ENCODE measurements at regions not wholly inside any gene's neighbourhood (a gene's known extent, or its start where the extent isn't known, plus 50 kb on each side); places are given as distances from the start of the nearest gene placed in this dataset.
"Not testable (repeated sequence)": the region's sequence is repeated elsewhere in the genome, so short reads cannot be mapped to it uniquely, and the experiment has no call there.

- Mint-ChIP-seq H3K27ac (no peak overlapping the region), H3K4me1 (no peaks in the 10 kb centered on the region), H3K36me3 (no peaks in the 10 kb centered on the region), H3K9me3 (no peaks in the 10 kb centered on the region), H3K27me3 (no peaks in the 10 kb centered on the region), H3K4me3 (no peak overlapping the region)
Measured at GRCh38 chr10:71082960-71083715, 129.2 kb upstream of the UNC5B start.

GRCh38 chr10:71083716-71083975, 128.7 kb upstream of the UNC5B start:
- no peak overlapping the region for H3K27ac Mint-ChIP-seq
- H3K4me3 Mint-ChIP-seq = no peak overlapping the region
- no peaks in the 10 kb centered on the region for H3K36me3 Mint-ChIP-seq
- H3K4me1 Mint-ChIP-seq = no peaks in the 10 kb centered on the region
- H3K9me3 Mint-ChIP-seq = no peaks in the 10 kb centered on the region
- H3K27me3 Mint-ChIP-seq = no peaks in the 10 kb centered on the region

- no peaks in the 10 kb centered on the region for H3K36me3 Mint-ChIP-seq
- no peaks in the 10 kb centered on the region for H3K27me3 Mint-ChIP-seq
- no peak overlapping the region for H3K27ac Mint-ChIP-seq
- no peaks in the 10 kb centered on the region for H3K9me3 Mint-ChIP-seq
- no peak overlapping the region for H3K4me3 Mint-ChIP-seq
- H3K4me1 Mint-ChIP-seq = no peaks in the 10 kb centered on the region
Measured at GRCh38 chr10:71084061-71084817, 128.1 kb upstream of the UNC5B start.

GRCh38 chr10:71084818-71085126, 127.6 kb upstream of the UNC5B start:
- H3K36me3 Mint-ChIP-seq = no peaks in the 10 kb centered on the region
- H3K9me3 Mint-ChIP-seq = no peaks in the 10 kb centered on the region
- no peak overlapping the region for H3K27ac Mint-ChIP-seq
- no peaks in the 10 kb centered on the region for H3K27me3 Mint-ChIP-seq
- no peak overlapping the region for H3K4me3 Mint-ChIP-seq
- no peaks in the 10 kb centered on the region for H3K4me1 Mint-ChIP-seq

GRCh38 chr10:71085689-71086438, 126.5 kb upstream of the UNC5B start:
- H3K27ac Mint-ChIP-seq = no peak overlapping the region
- H3K9me3 Mint-ChIP-seq = no peaks in the 10 kb centered on the region
- H3K36me3 Mint-ChIP-seq = no peaks in the 10 kb centered on the region
- H3K4me1 Mint-ChIP-seq = no peaks in the 10 kb centered on the region
- H3K4me3 Mint-ChIP-seq = no peak overlapping the region
- no peaks in the 10 kb centered on the region for H3K27me3 Mint-ChIP-seq

- H3K27ac Mint-ChIP-seq = no peak overlapping the region
- no peaks in the 10 kb centered on the region for H3K36me3 Mint-ChIP-seq
- no peaks in the 10 kb centered on the region for H3K9me3 Mint-ChIP-seq
- H3K27me3 Mint-ChIP-seq = peaks cover 2% of the 10 kb centered on the region
- no peaks in the 10 kb centered on the region for H3K4me1 Mint-ChIP-seq
- H3K4me3 Mint-ChIP-seq = no peak overlapping the region
Measured at GRCh38 chr10:71086439-71087080, 125.8 kb upstream of the UNC5B start.

GRCh38 chr10:71087622-71088021, 124.7 kb upstream of the UNC5B start:
- no peaks in the 10 kb centered on the region for H3K4me1 Mint-ChIP-seq
- no peak overlapping the region for H3K27ac Mint-ChIP-seq
- no peak overlapping the region for H3K4me3 Mint-ChIP-seq
- no peaks in the 10 kb centered on the region for H3K9me3 Mint-ChIP-seq
- H3K27me3 Mint-ChIP-seq = peaks cover 2% of the 10 kb centered on the region
- no peaks in the 10 kb centered on the region for H3K36me3 Mint-ChIP-seq

- no peak overlapping the region for H3K27ac Mint-ChIP-seq
- H3K27me3 Mint-ChIP-seq = peaks cover 2% of the 10 kb centered on the region
- no peak overlapping the region for H3K4me3 Mint-ChIP-seq
- no peaks in the 10 kb centered on the region for H3K9me3 Mint-ChIP-seq
- no peaks in the 10 kb centered on the region for H3K4me1 Mint-ChIP-seq
- H3K36me3 Mint-ChIP-seq = no peaks in the 10 kb centered on the region
Measured at GRCh38 chr10:71088054-71088453, 124.3 kb upstream of the UNC5B start.

- H3K36me3 Mint-ChIP-seq, H3K27ac Mint-ChIP-seq, H3K9me3 Mint-ChIP-seq, H3K4me3 Mint-ChIP-seq, H3K27me3 Mint-ChIP-seq, H3K4me1 Mint-ChIP-seq: not testable (repeated sequence)
Measured at GRCh38 chr10:71088578-71088977, 123.8 kb upstream of the UNC5B start.

GRCh38 chr10:71089162-71089561, 123.2 kb upstream of the UNC5B start:
- Mint-ChIP-seq H3K4me3 (no peak overlapping the region), H3K4me1 (no peaks in the 10 kb centered on the region), H3K27ac (no peak overlapping the region), H3K36me3 (no peaks in the 10 kb centered on the region), H3K27me3 (peaks cover 2% of the 10 kb centered on the region), H3K9me3 (no peaks in the 10 kb centered on the region)

GRCh38 chr10:71090330-71090729, 122.0 kb upstream of the UNC5B start:
- Mint-ChIP-seq H3K27me3 (peaks cover 2% of the 10 kb centered on the region), H3K36me3 (no peaks in the 10 kb centered on the region), H3K27ac (no peak overlapping the region), H3K9me3 (no peaks in the 10 kb centered on the region), H3K4me1 (no peaks in the 10 kb centered on the region), H3K4me3 (no peak overlapping the region)

- Mint-ChIP-seq H3K4me3 (no peak overlapping the region), H3K36me3 (no peaks in the 10 kb centered on the region), H3K27ac (no peak overlapping the region), H3K4me1 (no peaks in the 10 kb centered on the region), H3K27me3 (peaks cover 2% of the 10 kb centered on the region), H3K9me3 (no peaks in the 10 kb centered on the region)
Measured at GRCh38 chr10:71090801-71091200, 121.6 kb upstream of the UNC5B start.

GRCh38 chr10:71092812-71093401, 119.5 kb upstream of the UNC5B start:
- Mint-ChIP-seq H3K27me3 (peaks cover 9% of the 10 kb centered on the region), H3K9me3 (no peaks in the 10 kb centered on the region), H3K4me3 (no peak overlapping the region), H3K4me1 (no peaks in the 10 kb centered on the region), H3K36me3 (no peaks in the 10 kb centered on the region), H3K27ac (no peak overlapping the region)

GRCh38 chr10:71093531-71093930, 118.8 kb upstream of the UNC5B start:
- H3K36me3 Mint-ChIP-seq = no peaks in the 10 kb centered on the region
- H3K4me1 Mint-ChIP-seq = no peaks in the 10 kb centered on the region
- H3K9me3 Mint-ChIP-seq = no peaks in the 10 kb centered on the region
- no peak overlapping the region for H3K4me3 Mint-ChIP-seq
- no peak overlapping the region for H3K27ac Mint-ChIP-seq
- H3K27me3 Mint-ChIP-seq = peaks cover 11% of the 10 kb centered on the region

- Mint-ChIP-seq H3K4me3 (no peak overlapping the region), H3K9me3 (no peaks in the 10 kb centered on the region), H3K36me3 (no peaks in the 10 kb centered on the region), H3K27ac (no peak overlapping the region), H3K27me3 (peaks cover 13% of the 10 kb centered on the region), H3K4me1 (no peaks in the 10 kb centered on the region)
Measured at GRCh38 chr10:71094712-71095390, 117.5 kb upstream of the UNC5B start.

All from activated naive CD4-positive, alpha-beta T cell treated with anti-CD3 and anti-CD28 coated beads, Interleukin-2, amount 50 U/mL, for 24 hours (primary cell).